GM19324 (cell line): ENCODE measurements at regions not wholly inside any gene's neighbourhood (a gene's known extent, or its start where the extent isn't known, plus 50 kb on each side); places are given as distances from the start of the nearest gene placed in this dataset.
"Not testable (repeated sequence)": the region's sequence is repeated elsewhere in the genome, so short reads cannot be mapped to it uniquely, and the experiment has no call there.

Source experiments
- ATAC-seq: cut with Tn5 transposase; IDR thresholded peaks from one replicate; pipeline ENCODE4 v1.9.1; 2021; ENCODE audit warnings: mild to moderate bottlenecking, moderate library complexity; ENCODE audit not compliant: unreplicated experiment, low FRiP score

- ATAC-seq, result no peak
These were observed 887.3 kb downstream of the TDRD15 start for GRCh38 chr2:22011048-22011447.

- no peak for ATAC-seq
These were observed 896.4 kb downstream of the TDRD15 start for GRCh38 chr2:22020091-22020742.

GRCh38 chr2:22027345-22028005 is 903.7 kb downstream of the TDRD15 start:
- no peak for ATAC-seq

DNA sequence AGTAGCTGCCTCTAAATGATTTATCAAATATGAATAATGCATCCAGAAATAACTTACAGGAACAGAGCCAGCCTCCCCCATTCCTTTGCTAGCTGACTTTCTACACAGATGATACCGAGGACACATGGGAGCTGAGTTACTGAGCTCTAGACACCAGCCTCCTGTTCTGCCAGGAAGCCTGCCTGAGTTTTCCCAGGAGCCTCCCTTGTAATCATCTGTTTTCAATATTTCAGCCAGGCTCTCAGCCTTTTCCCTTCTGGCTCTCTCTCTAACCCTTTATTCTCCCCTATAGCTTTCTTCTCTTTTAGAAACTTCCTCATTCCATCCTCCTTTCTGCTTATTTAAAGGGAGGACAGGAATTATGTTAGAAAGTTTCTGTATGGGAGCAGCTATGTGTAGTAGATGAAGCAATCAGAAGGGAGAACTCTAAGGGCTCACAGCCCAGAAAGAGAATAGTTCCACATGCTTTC is 911.6 kb downstream of the TDRD15 start:
- ATAC-seq, result no peak

DNA sequence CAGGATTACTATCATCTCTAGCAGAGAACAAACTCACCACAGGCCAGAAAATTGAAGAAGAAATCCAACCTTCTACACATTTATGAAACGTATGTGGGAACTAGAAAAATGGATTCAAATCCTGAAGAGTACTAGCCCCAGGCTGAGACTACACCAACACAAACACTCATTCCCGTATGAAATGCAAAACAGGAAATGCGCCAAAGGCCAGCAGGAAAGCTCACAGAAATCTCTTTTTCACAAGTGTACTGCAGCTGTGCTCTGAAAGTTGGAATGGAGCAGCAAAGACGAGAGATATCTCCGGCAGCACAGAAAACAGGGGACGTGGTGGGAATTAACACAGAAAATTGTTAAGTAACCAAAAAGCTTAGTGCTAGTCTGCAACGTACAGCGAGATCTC is 913.5 kb downstream of the TDRD15 start:
- no peak for ATAC-seq

DNA sequence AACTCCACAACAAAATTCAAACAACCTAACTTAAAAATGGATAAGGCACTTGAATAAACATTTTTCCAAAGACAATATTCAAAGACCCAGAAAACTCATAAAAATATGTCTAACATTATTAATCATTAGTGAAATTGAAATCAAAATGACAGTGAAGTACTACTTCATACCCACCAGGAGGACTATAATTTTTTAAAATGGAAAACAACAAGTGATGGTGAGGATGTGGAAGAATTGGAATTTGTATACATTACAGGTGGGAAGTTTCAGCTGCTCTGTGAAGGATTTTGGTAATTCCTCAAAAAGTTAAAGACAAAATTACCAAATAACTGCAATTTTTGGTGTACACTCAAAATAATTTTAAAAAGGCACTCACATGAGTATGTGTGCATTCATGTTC is 920.0 kb downstream of the TDRD15 start:
- ATAC-seq, result no peak

DNA sequence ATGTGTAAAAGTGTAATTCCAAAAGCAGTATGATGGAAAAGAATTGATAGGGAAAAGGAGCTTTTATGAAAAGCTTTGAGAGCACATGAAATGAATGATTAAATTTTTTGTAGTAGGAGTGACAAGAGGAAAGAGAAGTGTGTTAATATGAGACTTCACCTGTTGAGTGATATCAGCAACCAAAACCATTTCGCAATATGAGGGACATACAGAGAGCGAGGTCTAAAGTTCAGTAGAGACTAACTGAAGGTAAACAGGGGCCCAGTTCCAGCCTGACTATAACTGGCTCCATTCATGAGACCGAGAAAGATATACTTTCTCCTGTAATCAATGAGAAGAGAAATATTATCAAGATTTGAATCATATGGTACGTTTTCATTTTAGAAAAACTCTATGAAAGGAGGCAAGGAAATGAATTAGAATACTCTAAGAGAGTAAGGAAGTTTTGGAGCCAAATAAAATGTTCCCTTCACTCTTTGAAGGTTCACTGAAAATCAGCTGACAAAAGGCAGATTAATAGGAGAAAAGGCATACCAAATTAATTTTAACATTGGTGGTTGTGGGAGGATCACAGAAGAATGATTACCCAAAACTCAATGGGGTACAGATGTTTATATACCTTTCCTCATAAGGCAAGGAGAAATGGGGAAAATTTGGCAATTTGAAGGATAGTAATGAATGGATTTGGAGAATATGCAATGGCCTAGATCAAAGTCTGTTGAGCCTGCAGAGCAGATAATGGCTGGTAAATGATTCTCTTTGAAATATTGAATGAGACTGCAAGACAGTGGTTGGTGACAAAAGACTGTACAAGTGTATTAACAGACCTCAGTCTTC is 932.2 kb downstream of the TDRD15 start:
- no peak for ATAC-seq

GRCh38 chr2:22056621-22057132 is 932.9 kb downstream of the TDRD15 start:
- no peak for ATAC-seq

DNA sequence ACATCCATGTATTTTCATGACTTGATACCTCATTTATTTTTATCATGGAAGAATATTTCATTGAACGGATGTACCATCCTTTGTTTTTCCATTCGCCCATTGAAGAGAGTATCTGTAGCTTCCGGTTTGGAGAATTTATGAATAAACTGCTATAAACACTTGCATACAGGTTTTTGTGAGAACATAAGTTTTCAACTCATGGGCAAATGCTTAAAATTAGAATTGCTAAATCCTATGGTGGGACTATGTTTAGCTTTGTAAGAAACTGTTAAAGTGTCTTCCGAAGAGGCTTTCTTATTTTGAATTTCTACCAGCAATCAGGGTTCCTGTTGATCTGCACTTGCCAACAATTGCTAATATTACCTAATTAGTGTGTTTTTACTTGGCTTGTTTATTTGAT is 938.9 kb downstream of the TDRD15 start:
- no peak for ATAC-seq

GRCh38 chr2:22076454-22076853 is 952.7 kb downstream of the TDRD15 start:
- ATAC-seq, result no peak

GRCh38 chr2:22078701-22079100 is 954.9 kb downstream of the TDRD15 start:
- ATAC-seq, result no peak

DNA sequence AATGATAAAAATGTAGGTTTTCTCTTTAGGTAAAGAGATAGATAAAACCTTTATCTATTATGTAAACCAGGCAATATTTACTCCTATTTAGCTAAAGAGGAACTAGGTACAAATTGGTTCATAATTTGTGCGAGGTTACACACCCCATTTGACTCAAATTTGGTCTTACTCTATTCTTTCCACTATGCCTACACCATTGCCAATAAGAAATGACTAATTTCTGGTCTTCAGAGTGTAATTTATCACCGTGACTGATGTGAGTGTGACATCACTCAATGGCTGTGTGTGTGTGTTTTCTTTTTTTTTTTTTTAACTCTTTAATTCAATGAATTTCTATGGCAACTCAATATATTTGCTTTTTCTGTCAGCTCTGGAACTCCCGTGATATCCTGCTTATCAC is 955.8 kb downstream of the TDRD15 start:
- ATAC-seq, result no peak

DNA sequence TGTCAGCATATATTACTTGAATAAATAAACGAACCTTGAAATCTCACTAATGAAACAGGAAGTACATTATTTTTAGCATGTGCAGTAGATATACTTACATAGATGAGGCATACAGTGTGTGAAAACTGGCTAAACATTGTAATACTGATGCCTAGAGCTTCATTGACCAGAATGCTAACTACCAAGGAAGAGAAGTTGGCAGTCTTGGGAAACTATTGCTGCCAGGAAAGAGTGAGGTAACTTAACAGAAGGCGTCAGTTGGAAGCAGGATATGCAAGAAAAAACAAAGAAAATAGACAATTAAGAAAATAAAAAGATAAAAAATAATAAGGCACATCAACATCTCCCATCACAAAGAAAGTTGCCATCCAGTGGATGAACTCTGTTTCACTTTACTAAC is 963.0 kb downstream of the TDRD15 start:
- ATAC-seq, result no peak

DNA sequence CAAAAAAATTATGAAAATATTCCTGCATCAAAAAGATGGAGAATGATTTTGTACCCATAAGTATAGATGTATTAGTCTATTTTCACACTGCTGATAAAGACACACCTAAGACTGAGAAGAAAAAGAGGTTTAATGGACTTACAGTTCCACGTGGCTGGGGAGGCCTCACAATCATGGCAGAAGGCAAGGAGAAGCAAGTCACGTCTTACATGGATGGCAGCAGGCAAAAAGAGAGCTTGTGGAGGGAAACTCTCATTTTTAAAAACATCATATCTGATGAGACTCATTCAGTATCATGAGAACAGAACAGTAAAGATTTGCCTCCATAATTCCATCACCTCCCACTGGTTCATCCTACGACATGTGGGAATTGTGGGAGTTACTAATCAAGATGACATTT is 979.8 kb downstream of the TDRD15 start:
- not testable (repeated sequence) for ATAC-seq

DNA sequence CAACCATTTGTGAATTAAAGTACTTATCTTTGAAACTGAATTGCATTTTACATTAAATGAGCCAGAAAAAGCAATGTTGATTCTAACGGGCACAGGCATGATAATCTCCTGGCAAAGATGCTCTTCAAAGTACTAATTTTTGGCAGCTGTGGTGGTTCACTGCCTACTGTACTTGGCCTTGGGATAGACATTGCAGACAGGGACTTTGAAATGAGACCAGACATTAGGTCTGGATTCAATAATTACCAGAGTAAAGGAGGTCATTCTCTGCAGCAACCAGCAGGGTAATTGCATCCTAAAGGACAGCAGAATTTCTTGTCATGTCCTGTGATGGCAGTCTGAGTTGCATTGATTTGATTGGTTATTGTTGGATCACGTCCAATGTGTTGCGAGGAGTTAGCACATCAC is 986.5 kb downstream of the TDRD15 start:
- ATAC-seq, result no peak

GRCh38 chr2:22124003-22124402 is 1000.2 kb downstream of the TDRD15 start:
- no peak for ATAC-seq

GRCh38 chr2:22126106-22126505 is 1002.3 kb downstream of the TDRD15 start:
- ATAC-seq, result no peak

DNA sequence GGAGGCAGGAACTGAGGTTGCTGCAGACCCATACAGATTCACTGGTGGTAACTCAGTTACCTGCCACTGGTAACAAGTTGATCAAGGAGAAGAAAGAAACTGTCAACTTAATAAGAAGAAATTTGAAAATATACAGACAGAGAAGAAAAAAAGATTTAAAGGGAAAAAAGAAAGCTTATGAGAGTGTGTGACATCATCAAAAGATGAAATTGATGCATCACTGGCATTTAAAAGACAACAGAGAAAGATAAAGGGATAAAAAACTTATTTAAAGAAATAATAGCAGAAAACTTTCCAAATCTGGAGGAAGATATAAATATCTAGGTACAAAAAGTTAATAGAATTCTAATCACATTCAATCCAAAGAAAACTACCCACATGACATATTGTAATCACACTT is 1003.2 kb downstream of the TDRD15 start:
- no peak for ATAC-seq

DNA sequence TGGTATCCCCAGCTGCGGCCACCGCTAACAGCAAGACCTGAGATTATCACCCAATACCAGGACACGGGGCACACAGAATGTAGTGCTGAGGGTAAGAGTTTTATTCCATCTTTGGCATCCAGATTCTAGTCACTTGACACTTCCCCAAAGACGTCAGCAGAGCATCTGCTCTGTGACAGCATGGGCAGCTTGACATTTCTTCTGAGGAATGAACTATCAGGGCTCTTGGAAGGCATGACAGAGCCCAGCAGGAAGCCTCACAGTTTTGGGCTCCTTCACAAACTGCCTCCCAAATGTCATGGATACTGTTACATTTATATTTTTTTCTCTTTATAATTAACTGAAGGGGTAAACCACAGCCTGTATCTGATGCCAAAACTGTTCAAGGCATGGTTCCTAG is 1010.7 kb downstream of the TDRD15 start:
- ATAC-seq, result no peak

- no peak for ATAC-seq
These were observed 1012.7 kb downstream of the TDRD15 start for GRCh38 chr2:22136446-22136845.

- no peak for ATAC-seq
These were observed 1020.1 kb downstream of the TDRD15 start for GRCh38 chr2:22143840-22144239.
